ENCODE measurements at regions not wholly inside any gene's neighbourhood (a gene's known extent, or its start where the extent isn't known, plus 50 kb on each side); places are given as distances from the start of the nearest gene placed in this dataset.
A peak's percentile ranks its signal among the peaks of the same experiment; 100 is the strongest.

DNA sequence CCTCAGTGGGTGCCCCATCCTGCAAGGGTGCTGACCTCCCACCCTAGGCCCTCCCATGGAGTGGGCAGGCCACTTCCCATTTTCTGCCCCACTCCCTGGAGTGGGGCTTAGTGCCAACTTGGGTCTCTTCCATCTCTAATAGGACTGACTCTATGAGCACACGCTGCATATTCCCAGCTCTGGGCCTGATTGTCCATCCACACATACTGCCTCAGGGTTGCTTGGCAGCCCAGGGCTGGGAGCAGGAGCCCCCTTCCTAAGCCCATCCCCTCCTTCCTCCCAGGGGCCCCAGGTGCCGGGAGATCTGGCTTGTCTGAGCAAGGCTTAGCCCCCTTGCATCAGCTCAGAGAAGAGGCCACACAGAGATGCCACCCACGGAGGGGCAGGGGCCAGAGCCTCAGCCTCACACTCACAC lies 55.1 kb downstream of the PJA1 start:
- H3K36me3 ChIP-seq = no peaks in the 10 kb centered on the region
- no peak overlapping the region for H3K27ac ChIP-seq
- no peak for DNase-seq
- intact Hi-C loops (cut with DNase I) = no loop called here
- H3K9me3 ChIP-seq = no peaks in the 10 kb centered on the region
- ATAC-seq = no peak
- H3K27me3 ChIP-seq = no peaks in the 10 kb centered on the region
- no peak for TF ChIP-seq CTCF (IDR thresholded peaks at IDR 0.05)
- no peaks in the 10 kb centered on the region for H3K4me1 ChIP-seq
- H3K4me3 ChIP-seq = no peak overlapping the region

GRCh38 chrX:69109706-69110105 lies 55.5 kb downstream of the PJA1 start:
- H3K9me3 ChIP-seq = no peaks in the 10 kb centered on the region
- no peak overlapping the region for H3K4me3 ChIP-seq
- ATAC-seq (no peak), DNase-seq (no peak)
- no peak overlapping the region for H3K27ac ChIP-seq
- H3K27me3 ChIP-seq = no peaks in the 10 kb centered on the region
- H3K36me3 ChIP-seq = no peaks in the 10 kb centered on the region
- TF ChIP-seq CTCF (IDR thresholded peaks at IDR 0.05) = no peak
- intact Hi-C loops (cut with DNase I) = no loop called here
- H3K4me1 ChIP-seq = no peaks in the 10 kb centered on the region

GRCh38 chrX:69109036-69109663 lies 56.1 kb downstream of the PJA1 start:
- Histone ChIP-seq H3K4me1 (no peaks in the 10 kb centered on the region), H3K4me3 (no peak overlapping the region), H3K36me3 (no peaks in the 10 kb centered on the region), H3K27ac (no peak overlapping the region), H3K27me3 (no peaks in the 10 kb centered on the region), H3K9me3 (no peaks in the 10 kb centered on the region)
- DNase-seq = no peak
- no peak for ATAC-seq
- intact Hi-C loops (cut with DNase I) = no loop called here
- TF ChIP-seq CTCF (IDR thresholded peaks at IDR 0.05) = no peak

DNA sequence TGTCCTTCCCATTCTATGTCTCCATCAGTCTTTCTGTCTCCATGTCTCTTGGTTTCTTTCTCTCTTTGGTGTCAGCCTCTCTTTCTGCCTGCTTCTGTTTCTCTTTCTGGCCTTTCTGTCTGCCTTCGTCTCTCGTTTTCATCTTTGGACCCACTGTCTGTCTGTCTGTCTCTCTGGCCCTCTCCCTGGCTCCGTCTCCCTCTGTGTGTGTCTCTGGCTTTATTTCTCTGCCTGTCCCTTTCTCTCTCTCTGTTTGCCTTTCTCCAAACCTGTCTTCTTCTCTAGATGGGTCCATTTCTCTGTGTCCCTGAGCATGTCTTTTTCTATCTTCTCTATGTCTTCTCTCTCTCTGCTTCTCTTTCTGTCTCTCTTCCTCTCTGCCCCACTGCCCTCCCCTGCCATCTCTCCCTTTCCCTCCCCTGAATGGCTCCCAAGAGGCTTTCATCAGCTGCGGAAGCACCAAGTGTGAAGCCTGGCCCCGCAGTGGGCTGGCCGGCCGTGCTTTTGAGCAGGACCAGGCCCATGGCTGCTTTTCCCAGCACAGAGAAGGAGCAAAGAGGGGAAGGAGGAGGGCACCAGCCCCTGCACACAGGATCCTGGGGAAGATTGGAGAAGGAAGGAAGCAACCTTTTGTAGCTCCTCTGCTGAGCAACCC lies 57.4 kb downstream of the PJA1 start:
- no peak overlapping the region for H3K27ac ChIP-seq
- ATAC-seq (no peak), DNase-seq (no peak)
- H3K27me3 ChIP-seq = no peaks in the 10 kb centered on the region
- no peak for TF ChIP-seq CTCF (IDR thresholded peaks at IDR 0.05)
- H3K4me3 ChIP-seq = no peak overlapping the region
- intact Hi-C loops (cut with DNase I) = no loop called here
- no peaks in the 10 kb centered on the region for H3K4me1 ChIP-seq
- H3K36me3 ChIP-seq = no peaks in the 10 kb centered on the region
- no peaks in the 10 kb centered on the region for H3K9me3 ChIP-seq

- Histone ChIP-seq H3K4me3 (no peak overlapping the region), H3K27me3 (no peaks in the 10 kb centered on the region), H3K4me1 (no peaks in the 10 kb centered on the region), H3K36me3 (no peaks in the 10 kb centered on the region), H3K27ac (no peak overlapping the region), H3K9me3 (no peaks in the 10 kb centered on the region)
- intact Hi-C loops (cut with DNase I) = no loop called here
- ATAC-seq (peak; percentile 68), DNase-seq (no peak)
- TF ChIP-seq CTCF (IDR thresholded peaks at IDR 0.05) = no peak
These were observed 58.0 kb downstream of the PJA1 start for GRCh38 chrX:69107231-69107739.

Data from upper lobe of right lung (tissue), 1 donor.